CD4-positive, alpha-beta memory T cell (primary cell): ENCODE measurements at regions not wholly inside any gene's neighbourhood (a gene's known extent, or its start where the extent isn't known, plus 50 kb on each side); places are given as distances from the start of the nearest gene placed in this dataset.

Source experiments
- CTCF ChIA-PET: fragments of 350-600 bp; sonication (Branson Sonifier 250); formaldehyde crosslinking; loops from one replicate; lab custom pipeline; 2021; ENCODE audit warnings: inconsistent platforms; ENCODE audit not compliant: partially characterized antibody; lab: Charles Lee
- POLR2A ChIA-PET: fragments of 350-600 bp; sonication (Branson Sonifier 250); formaldehyde crosslinking; loops from one replicate; lab custom pipeline; 2021; ENCODE audit not compliant: partially characterized antibody; lab: Charles Lee
- DNase-seq, 5 donors: peaks; one replicate each; pipeline versions ENCODE4 v3.0.0 to v3.0.0-alpha.2; 2020 to 2022; ENCODE audit warnings: mixed read lengths in 1 of 5
- H3K27ac ChIP-seq: one replicate; pipeline ENCODE4 v1.7.0; 2013; ENCODE audit warnings: low read depth, low read length
- H3K27me3 ChIP-seq: 2 replicates; pipeline ENCODE4 v1.7.0; 2013; ENCODE audit warnings: mild to moderate bottlenecking, low read length, moderate library complexity; ENCODE audit not compliant: insufficient read depth
- H3K36me3 ChIP-seq: 2 replicates; pipeline ENCODE4 v1.7.0; 2013; ENCODE audit warnings: mild to moderate bottlenecking, low read length, moderate library complexity; ENCODE audit not compliant: insufficient read depth
- H3K4me1 ChIP-seq: 2 replicates; pipeline ENCODE4 v1.7.0; 2013; ENCODE audit warnings: mild to moderate bottlenecking, low read length, moderate library complexity; ENCODE audit not compliant: insufficient read depth
- H3K4me3 ChIP-seq, 2 donors: one replicate each; pipeline ENCODE4 v1.7.0; 2013; ENCODE audit warnings: low read length in 2 of 2, mild to moderate bottlenecking in 1 of 2
- H3K9me3 ChIP-seq, 2 donors: one replicate each; pipeline ENCODE4 v1.7.0; 2013; ENCODE audit warnings: low read length in 2 of 2, control low read depth in 1 of 2; ENCODE audit not compliant: control insufficient read depth in 1 of 2
- H3K27ac Mint-ChIP-seq, 7 donors: one replicate each; pipeline ENCODE4 v1.8.0; 2020 to 2021; ENCODE audit warnings: mixed read lengths in 7 of 7, mild to moderate bottlenecking in 6 of 7, inconsistent platforms in 3 of 7, moderate library complexity in 3 of 7
- H3K27me3 Mint-ChIP-seq, 2 donors: one replicate each; pipeline ENCODE4 v1.8.0; 2020 to 2021; ENCODE audit warnings: mixed read lengths in 2 of 2
- H3K36me3 Mint-ChIP-seq, 2 donors: one replicate each; pipeline ENCODE4 v1.8.0; 2020 to 2021; ENCODE audit warnings: mixed read lengths in 2 of 2, inconsistent platforms in 1 of 2, mild to moderate bottlenecking in 1 of 2
- H3K4me1 Mint-ChIP-seq, 4 donors: one replicate each; pipeline ENCODE4 v1.8.0; 2020 to 2021; ENCODE audit warnings: mixed read lengths in 4 of 4, mild to moderate bottlenecking in 1 of 4
- H3K4me3 Mint-ChIP-seq, 8 donors: one replicate each; pipeline ENCODE4 v1.8.0; 2020 to 2021; ENCODE audit warnings: mixed read lengths in 8 of 8, mild to moderate bottlenecking in 7 of 8, moderate library complexity in 6 of 8, inconsistent platforms in 3 of 8
- H3K9me3 Mint-ChIP-seq, 8 donors: one replicate each; pipeline ENCODE4 v1.8.0; 2020 to 2021; ENCODE audit warnings: mixed read lengths in 8 of 8, mild to moderate bottlenecking in 5 of 8, inconsistent platforms in 3 of 8, moderate library complexity in 1 of 8
- intact Hi-C: fragments of 100-400 bp; cut with micrococcal nuclease; formaldehyde crosslinking; loops from one replicate; pipeline ENCODE4 v1.15.1; 2023

- H3K27ac ChIP-seq = no peak overlapping the region
- no peak overlapping the region for H3K4me3 Mint-ChIP-seq
- ChIA-PET POLR2A (no interaction called here), CTCF (interaction anchor here (1.1 kb wide), 1 partner anchor 12 kb away, joined by 3 read pairs; no protein-coding TSS in a partner anchor)
- peaks cover 0 to 4% (median 3%) of the 10 kb centered on the region in 4 donors for H3K4me1 Mint-ChIP-seq
- H3K27me3 Mint-ChIP-seq = peaks cover 13 to 18% of the 10 kb centered on the region in 2 donors
- H3K9me3 Mint-ChIP-seq = peaks cover 0 to 6% (median under 1%) of the 10 kb centered on the region in 8 donors
- no peaks in the 10 kb centered on the region for H3K27me3 ChIP-seq
- peaks cover 4% of the 10 kb centered on the region for H3K4me1 ChIP-seq
- no peaks in the 10 kb centered on the region for H3K9me3 ChIP-seq
- intact Hi-C loops = no loop called here
- H3K27ac Mint-ChIP-seq = no peak overlapping the region
- DNase-seq = no peak
- H3K4me3 ChIP-seq = no peak overlapping the region
- H3K36me3 ChIP-seq = no peaks in the 10 kb centered on the region
- no peaks in the 10 kb centered on the region for H3K36me3 Mint-ChIP-seq
These were observed 310.1 kb upstream of the MSX2 start for GRCh38 chr5:174414315-174414710.

DNA sequence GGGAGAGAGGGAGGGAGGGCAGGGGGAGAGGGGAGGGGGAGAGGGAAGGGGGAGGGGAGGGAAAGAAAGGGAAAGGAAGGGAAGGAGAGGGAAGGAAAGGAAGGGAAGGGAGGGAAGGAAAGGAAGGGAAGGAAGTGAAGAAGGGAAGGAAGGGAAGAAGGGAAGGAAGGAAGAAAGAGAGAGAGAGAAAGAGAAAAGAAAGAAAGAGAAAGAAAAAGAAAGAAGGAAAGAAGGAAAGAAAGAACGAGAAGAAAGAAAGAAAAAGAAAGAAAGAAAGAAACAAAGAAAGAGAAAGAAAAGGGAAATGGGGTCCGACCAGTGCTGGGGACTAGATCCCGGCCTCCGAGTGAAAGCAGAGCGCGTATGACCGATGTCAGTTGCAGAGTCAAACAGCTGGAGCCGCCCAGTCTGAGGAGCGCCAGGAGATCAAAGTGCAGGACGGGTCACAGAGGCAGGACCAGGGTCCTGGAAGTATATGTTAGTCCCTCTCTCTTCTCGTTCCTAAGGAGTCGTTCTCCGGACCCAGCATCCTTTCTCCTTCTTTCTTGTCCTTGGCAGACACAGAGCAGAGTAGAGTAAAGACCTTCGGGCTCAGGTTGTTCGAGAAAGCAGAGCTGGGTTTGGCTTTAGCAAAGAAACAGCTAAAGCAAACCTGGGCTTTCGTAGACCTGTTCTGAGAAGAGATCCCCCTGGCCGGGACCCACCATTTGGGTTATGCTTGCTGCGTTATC lies 305.4 kb upstream of the MSX2 start:
- Mint-ChIP-seq H3K27ac (peak overlapping the region in 1 of 7 donors; percentile 19), H3K9me3 (peaks cover 0 to 2% (median 0%) of the 10 kb centered on the region in 8 donors), H3K36me3 (no peaks in the 10 kb centered on the region), H3K4me1 (peaks cover 8 to 13% (median 10%) of the 10 kb centered on the region in 4 donors), H3K4me3 (peak overlapping the region; percentile 62 to 90 (median 77)), H3K27me3 (peaks cover 7 to 10% of the 10 kb centered on the region in 2 donors)
- Histone ChIP-seq H3K36me3 (no peaks in the 10 kb centered on the region), H3K9me3 (no peaks in the 10 kb centered on the region), H3K4me3 (no peak overlapping the region), H3K27me3 (no peaks in the 10 kb centered on the region), H3K4me1 (peaks cover 6% of the 10 kb centered on the region), H3K27ac (no peak overlapping the region)
- POLR2A ChIA-PET = interaction anchor here (0.6 to 1.9 kb wide), 3 partner anchors 35 to 374 kb away, joined by 3 to 7 read pairs (median 4); no protein-coding TSS in a partner anchor
- intact Hi-C loops = loop anchor here (1.0 kb wide), 2 partner anchors 45 to 317 kb away; no protein-coding TSS in a partner anchor
- CTCF ChIA-PET = interaction anchor here (0.8 to 6.2 kb wide), 18 partner anchors 8 to 519 kb away, joined by 3 to 86 read pairs (median 4); no protein-coding TSS in a partner anchor
- DNase-seq = no peak

- H3K27me3 ChIP-seq = no peaks in the 10 kb centered on the region
- POLR2A ChIA-PET = interaction anchor here (0.6 to 1.9 kb wide), 3 partner anchors 34 to 373 kb away, joined by 3 to 7 read pairs (median 4); no protein-coding TSS in a partner anchor
- peaks cover 7% of the 10 kb centered on the region in 2 donors for H3K27me3 Mint-ChIP-seq
- intact Hi-C loops = loop anchor here (1.0 kb wide), 2 partner anchors 45 to 317 kb away; no protein-coding TSS in a partner anchor
- CTCF ChIA-PET = interaction anchor here (0.7 to 6.2 kb wide), 22 partner anchors 9 to 518 kb away, joined by 3 to 86 read pairs (median 4); no protein-coding TSS in a partner anchor
- H3K27ac ChIP-seq = no peak overlapping the region
- peak overlapping the region; percentile 62 to 90 (median 76) for H3K4me3 Mint-ChIP-seq
- H3K27ac Mint-ChIP-seq = peak overlapping the region in 1 of 7 donors; percentile 19
- peaks cover 8 to 13% (median 10%) of the 10 kb centered on the region in 4 donors for H3K4me1 Mint-ChIP-seq
- H3K9me3 ChIP-seq = no peaks in the 10 kb centered on the region
- no peak overlapping the region for H3K4me3 ChIP-seq
- H3K9me3 Mint-ChIP-seq = peaks cover 0 to 2% (median 0%) of the 10 kb centered on the region in 8 donors
- H3K4me1 ChIP-seq = peaks cover 6% of the 10 kb centered on the region
- no peaks in the 10 kb centered on the region for H3K36me3 Mint-ChIP-seq
- DNase-seq = peak; percentile 69 to 80 (median 74)
- no peaks in the 10 kb centered on the region for H3K36me3 ChIP-seq
These were observed 304.7 kb upstream of the MSX2 start for GRCh38 chr5:174419540-174420132.

GRCh38 chr5:174420651-174421407 lies 303.6 kb upstream of the MSX2 start:
- Histone ChIP-seq H3K27me3 (no peaks in the 10 kb centered on the region), H3K4me1 (peaks cover 12% of the 10 kb centered on the region), H3K9me3 (no peaks in the 10 kb centered on the region), H3K27ac (no peak overlapping the region), H3K4me3 (no peak overlapping the region), H3K36me3 (no peaks in the 10 kb centered on the region)
- Mint-ChIP-seq H3K9me3 (peaks cover 0 to 2% (median 0%) of the 10 kb centered on the region in 8 donors), H3K27ac (no peak overlapping the region), H3K27me3 (peaks cover 7% of the 10 kb centered on the region in 2 donors), H3K4me3 (no peak overlapping the region), H3K36me3 (no peaks in the 10 kb centered on the region), H3K4me1 (peaks cover 10 to 22% (median 17%) of the 10 kb centered on the region in 4 donors)
- no peak for DNase-seq
- intact Hi-C loops = no loop called here
- CTCF ChIA-PET = interaction anchor here (0.6 to 6.2 kb wide), 6 partner anchors 9 to 513 kb away, joined by 4 to 86 read pairs (median 5); no protein-coding TSS in a partner anchor
- POLR2A ChIA-PET = interaction anchor here (1.9 kb wide), 1 partner anchor 44 kb away, joined by 7 read pairs; no protein-coding TSS in a partner anchor

- no peaks in the 10 kb centered on the region for H3K9me3 ChIP-seq
- H3K4me3 ChIP-seq = no peak overlapping the region
- intact Hi-C loops = no loop called here
- no peak for DNase-seq
- H3K36me3 Mint-ChIP-seq = no peaks in the 10 kb centered on the region
- no peak overlapping the region for H3K4me3 Mint-ChIP-seq
- peaks cover 0 to 2% (median 0%) of the 10 kb centered on the region in 8 donors for H3K9me3 Mint-ChIP-seq
- H3K27me3 Mint-ChIP-seq = peaks cover 7% of the 10 kb centered on the region in 2 donors
- no peak overlapping the region for H3K27ac Mint-ChIP-seq
- no peaks in the 10 kb centered on the region for H3K27me3 ChIP-seq
- peaks cover 12 to 22% (median 17%) of the 10 kb centered on the region in 4 donors for H3K4me1 Mint-ChIP-seq
- ChIA-PET POLR2A (interaction anchor here (0.6 kb wide), 1 partner anchor 27 kb away, joined by 3 read pairs; no protein-coding TSS in a partner anchor), CTCF (interaction anchor here (2.5 to 6.2 kb wide), 2 partner anchors 8 to 42 kb away, joined by 18 to 86 read pairs; no protein-coding TSS in a partner anchor)
- no peak overlapping the region for H3K27ac ChIP-seq
- peaks cover 12% of the 10 kb centered on the region for H3K4me1 ChIP-seq
- H3K36me3 ChIP-seq = no peaks in the 10 kb centered on the region
These were observed 303.0 kb upstream of the MSX2 start for GRCh38 chr5:174421408-174421805.

DNA sequence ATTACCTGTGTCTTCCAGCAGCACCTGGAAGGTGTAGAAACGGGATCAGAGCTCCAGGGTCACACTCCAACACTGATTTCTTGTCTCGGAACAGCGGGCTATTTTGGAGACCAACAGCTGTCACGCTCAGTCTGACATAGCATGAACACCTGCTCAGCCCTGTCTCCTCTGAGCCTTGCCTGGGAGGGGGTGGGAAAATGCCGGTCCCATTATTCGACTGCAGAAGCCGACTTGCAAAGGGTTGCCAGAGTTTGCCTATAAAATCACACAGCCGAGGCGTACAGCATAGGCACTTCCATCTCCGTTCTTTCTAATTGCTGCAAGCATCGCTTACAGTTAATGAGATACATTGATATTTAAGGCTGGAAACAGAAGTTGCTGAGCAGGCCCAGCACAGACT lies 300.8 kb upstream of the MSX2 start:
- Histone ChIP-seq H3K4me3 (no peak overlapping the region), H3K27ac (no peak overlapping the region), H3K4me1 (peaks cover 12% of the 10 kb centered on the region), H3K27me3 (no peaks in the 10 kb centered on the region), H3K9me3 (no peaks in the 10 kb centered on the region), H3K36me3 (no peaks in the 10 kb centered on the region)
- no peak for DNase-seq
- POLR2A ChIA-PET = no interaction called here
- Mint-ChIP-seq H3K36me3 (no peaks in the 10 kb centered on the region), H3K27me3 (no peaks in the 10 kb centered on the region), H3K4me3 (no peak overlapping the region), H3K9me3 (no peaks in the 10 kb centered on the region), H3K27ac (no peak overlapping the region), H3K4me1 (peaks cover 14 to 28% (median 17%) of the 10 kb centered on the region in 4 donors)
- intact Hi-C loops = no loop called here
- CTCF ChIA-PET = interaction anchor here (6.2 kb wide), 1 partner anchor 39 kb away, joined by 86 read pairs; no protein-coding TSS in a partner anchor
